Skin of body (tissue), 1 donor: ENCODE measurements at regions not wholly inside any gene's neighbourhood (a gene's known extent, or its start where the extent isn't known, plus 50 kb on each side); places are given as distances from the start of the nearest gene placed in this dataset.
"Not testable (repeated sequence)": the region's sequence is repeated elsewhere in the genome, so short reads cannot be mapped to it uniquely, and the experiment has no call there.

Experiments
- DNase-seq: peaks from one replicate; lab custom pipeline; 2025; lab: John Stamatoyannopoulos, UW

DNA sequence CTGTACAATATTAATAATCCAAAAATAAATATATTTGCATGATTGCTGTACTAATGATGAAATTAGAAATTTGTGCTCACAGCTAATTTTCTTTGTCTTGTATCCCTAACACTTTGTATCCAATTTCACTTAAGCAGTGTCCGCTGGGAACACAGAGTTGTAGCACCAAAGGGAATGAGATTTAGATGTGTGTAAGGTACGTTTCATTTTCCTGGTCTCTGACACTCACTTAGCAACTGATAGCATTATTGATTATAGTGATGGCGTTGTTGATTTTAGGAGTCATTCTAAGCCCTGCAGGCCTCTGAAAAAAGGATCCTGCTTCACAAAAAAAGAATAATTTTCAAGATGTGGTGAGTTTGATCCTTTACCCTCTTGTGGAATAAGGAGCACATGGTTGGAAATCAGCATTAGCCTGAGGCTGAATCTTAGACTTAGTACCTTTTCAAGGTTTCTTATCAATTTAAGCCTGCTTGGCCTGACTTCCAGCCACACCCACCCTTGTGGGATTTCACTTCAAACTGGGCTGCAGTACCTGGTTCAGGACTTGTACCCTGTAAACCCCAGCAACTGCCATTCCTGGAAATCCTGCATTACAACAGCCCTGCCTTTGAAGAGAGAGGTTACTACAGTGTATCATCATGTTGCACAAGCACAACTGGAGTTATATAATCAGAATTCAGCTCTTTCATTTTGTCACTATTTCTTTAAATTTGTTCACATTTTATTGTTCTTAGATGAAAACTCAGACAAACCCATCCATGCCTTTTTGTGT, 116.2 kb downstream of the RND3 start:
- DNase-seq: no peak

DNA sequence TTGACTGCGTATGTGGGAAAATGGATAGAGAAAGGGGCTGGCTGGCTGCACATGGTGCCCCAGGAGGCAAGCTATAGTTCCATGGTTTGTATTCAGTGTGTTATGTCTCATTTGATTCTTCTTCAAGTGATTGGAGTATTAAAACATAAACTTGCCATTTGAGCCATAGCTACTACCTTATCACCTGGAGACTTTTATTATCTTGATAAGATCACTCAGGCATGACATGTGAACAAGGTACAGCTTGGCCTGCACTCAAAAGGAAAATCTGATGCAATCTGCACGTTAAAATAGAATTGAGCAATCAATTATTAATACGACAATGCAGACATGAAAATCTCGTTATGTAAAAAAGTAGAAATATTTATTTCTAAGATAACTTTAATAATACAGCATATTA, 116.9 kb downstream of the RND3 start:
- no peak for DNase-seq

DNA sequence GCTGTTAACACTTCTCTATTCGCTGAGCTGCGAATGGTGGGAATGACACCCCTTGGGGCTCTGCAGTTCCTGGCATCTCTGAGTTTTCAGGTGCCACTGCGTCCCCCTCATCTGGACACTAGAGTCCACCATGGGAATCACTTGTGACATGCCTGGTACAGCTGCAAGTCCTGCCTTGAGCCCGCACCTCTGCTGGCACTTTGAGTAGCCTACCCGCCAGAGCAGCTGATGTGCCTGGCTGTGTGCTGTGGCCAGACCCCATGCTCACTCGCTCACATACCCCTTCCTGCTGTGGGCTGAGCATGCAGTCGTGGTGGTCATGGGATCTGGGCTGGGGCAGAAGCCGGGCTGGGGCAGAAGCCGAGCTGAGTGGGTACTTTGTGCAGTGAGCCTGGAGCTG, 117.6 kb downstream of the RND3 start:
- no peak for DNase-seq

DNA sequence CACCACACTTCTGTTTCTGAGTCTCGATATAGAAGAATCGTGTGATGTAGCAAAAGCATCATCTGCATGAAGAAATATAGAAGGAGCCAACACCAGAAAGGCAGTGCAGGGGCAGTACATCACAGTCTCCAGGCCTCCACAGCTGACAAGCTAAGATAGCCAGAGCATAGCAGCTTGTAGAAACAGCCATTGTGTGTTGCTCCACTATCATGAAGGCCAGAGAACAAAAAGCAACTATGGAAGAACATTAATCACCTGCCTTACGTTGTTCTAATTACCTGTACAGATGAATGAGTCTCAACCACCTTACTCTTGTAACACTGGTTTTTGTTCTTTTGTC, 129.0 kb downstream of the RND3 start:
- no peak for DNase-seq

DNA sequence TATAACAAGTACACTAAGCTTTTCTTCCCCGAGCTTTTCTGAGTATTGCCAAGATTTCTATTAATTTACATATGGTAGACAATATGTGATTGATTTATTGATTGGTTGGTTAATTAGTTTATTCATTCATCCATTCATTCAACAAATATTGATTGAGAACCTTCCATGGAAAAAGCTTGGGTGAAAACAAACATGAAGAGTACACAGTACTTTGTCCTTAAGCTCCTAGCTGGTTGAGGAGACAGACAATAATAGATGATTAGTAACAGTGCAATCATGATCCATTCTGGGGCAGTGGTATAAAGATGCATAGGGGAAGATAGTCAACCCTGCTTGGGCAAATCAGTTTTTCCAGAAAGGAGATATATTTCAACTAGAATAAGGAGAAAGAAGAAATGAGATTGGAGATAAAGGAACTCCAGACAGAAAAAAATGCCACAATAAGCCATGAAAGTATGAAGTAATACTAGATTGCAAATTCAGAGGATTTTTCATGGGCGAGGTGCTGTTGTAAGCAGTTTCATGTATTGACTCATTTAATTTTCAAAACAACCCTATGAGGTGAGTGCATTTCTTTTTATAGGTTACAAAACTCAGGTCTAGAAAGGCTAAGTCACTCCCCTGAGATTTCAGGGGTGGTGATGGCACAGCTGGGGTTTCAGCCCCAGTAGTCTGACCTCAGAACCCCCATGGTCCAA, 129.5 kb downstream of the RND3 start:
- no peak for DNase-seq

DNA sequence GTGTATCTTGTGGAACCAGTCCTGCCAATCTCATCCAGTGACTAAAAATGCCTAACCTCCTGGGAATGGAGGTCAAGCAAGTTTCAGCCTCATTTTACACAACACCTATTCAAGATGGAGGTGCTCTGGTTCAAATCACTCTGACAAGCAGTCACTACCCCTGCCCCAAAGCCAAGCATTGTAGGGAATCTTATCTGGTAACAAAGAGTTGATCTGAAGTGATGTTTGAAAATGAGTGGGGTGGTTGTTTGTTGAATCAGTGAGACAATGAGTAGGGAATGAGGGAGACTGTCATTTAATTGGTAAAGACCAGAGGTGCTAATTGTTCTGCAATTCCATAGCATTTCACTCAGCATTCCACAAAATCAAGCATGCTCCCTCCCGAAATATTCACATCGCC, 132.0 kb downstream of the RND3 start:
- DNase-seq: no peak

DNA sequence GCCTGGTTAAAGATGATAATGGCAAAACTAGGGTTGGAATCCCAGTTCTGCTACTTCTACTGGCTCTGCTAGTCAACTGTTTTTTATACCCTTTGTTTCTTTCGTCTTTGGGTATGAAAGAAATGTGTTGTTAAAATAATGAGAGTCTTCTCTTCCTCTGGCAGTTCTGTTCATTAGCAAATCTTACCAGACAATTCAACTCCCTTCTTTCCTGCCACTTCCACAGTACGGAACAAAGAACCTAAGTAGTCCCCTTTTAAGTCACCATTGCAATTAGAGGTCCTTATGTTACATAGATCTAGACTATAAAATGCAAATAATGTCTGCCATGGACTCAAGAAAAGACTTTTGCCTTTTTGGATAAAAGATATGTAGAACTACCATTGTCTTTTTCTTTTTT, 134.1 kb downstream of the RND3 start:
- DNase-seq: no peak

DNA sequence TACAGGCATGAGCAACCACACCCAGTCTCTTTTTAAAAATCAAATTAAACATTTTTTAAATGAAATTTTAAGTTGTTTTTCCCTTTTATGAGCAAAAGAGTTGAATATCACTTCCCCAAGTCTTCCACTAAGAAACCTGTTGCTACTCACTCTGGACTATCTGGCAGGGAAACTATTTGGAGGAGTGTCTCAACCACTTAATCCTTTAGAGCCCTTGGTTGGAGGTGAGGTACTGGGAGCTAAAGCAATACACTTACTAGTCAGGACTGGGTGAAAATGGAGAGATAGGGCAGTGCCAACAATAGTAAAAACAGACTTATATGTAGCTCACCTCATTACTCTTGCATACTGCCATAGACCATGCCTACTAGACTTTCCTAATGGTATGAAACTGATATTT, 135.5 kb downstream of the RND3 start:
- DNase-seq: no peak

DNA sequence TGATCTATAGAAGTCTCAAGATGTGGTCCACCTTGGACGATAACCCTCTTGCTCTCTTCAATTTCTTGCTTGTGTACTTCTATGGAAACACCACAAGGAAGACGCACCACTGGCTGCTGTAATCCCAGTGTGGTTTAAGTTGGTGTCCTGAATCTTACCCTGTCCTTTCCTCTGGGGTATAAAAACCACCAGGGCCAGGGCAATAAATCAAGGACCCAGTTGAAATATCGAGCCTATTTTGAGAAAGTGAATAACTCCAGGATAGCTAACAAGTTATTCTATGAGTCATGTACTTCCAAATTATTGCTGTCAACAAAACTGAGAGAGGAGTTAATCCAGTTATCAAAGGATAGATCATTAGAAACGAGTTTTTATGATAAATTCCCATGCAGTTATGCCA, 137.0 kb downstream of the RND3 start:
- no peak for DNase-seq

DNA sequence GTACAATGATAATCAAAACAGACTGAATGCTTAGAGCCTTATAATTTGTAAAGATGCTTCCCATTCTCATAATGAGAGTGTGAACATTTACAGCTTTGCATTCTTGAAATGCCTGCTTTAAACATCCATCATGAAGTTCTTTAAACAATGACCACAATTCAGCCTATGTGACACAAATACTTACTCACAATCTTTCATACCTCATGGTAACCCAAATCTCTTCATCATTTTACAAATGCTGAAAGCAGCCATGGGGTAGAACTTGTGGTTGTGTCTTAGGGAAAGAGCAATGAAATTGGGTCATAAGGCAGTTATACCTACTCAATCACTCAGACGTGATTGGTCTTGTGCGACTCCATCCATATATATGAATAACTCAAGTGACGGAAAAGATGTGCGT, 140.7 kb downstream of the RND3 start:
- DNase-seq: no peak

DNA sequence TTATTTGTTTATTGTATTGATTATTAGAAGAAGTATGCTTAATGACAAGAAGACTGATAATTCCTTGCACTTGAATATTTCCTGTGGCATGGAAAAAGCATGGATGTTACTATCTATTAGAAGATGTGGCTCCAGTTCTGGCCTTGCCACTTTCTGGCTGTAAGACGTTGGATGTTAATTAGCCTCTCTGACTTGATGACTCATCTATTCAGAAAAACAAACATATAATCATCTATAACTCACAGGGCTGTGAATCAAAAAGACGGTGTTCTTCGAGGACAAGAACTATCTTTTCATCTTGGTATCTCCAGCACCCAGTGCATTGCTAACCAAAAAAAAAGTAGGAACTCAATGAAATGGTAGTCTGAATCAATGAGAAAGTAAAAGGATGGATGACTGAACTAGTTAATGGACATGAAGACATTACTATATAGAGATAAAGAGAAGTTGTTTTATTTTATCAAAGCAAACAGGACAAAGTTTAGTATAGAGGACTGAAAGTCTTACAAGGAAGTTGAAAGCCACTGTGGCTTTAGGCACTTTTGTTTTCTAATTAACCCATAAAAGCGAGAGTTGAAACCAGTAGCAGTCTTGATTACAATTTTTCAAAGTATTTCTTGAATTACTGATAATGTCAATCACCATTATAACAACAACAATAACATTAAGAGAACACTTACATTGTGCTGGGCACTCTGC, 145.3 kb downstream of the RND3 start:
- DNase-seq: no peak

DNA sequence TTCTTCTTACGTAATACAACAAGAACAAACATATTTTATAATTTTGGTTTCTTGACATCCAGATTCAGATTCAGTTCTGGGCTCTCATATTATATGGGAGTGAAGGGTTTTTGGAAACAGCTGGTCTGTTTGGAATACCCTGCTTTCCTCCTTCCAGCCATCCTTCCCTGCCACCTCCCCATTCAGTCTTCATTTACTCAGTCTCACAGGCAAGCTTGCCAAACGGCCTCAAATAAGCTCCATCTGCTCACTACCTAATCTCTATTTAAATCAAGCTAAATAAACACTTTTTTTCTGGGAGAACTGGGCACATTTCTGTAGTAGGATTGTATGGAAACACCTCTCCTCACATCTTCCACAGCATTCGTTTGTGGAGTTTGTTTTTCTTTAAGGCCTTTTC, 147.5 kb downstream of the RND3 start:
- DNase-seq: no peak

DNA sequence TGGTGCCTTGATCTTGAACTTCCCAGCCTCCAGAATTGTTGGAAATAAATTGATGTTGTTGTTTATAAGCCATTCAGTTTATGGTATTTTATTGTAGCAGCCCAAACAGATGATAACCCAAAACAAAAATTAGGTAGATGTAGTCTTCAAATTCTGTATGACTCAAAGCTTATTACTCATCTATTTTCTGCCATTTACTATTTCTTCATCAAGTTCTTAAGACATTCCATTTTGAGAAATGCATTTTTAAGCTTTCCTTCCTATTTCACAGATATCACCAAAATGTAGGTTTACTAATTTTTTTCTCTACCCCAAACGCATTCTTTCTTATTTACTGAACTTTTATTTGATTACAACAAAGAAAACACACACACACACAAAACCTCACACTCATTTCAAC, 148.2 kb downstream of the RND3 start:
- DNase-seq: no peak

DNA sequence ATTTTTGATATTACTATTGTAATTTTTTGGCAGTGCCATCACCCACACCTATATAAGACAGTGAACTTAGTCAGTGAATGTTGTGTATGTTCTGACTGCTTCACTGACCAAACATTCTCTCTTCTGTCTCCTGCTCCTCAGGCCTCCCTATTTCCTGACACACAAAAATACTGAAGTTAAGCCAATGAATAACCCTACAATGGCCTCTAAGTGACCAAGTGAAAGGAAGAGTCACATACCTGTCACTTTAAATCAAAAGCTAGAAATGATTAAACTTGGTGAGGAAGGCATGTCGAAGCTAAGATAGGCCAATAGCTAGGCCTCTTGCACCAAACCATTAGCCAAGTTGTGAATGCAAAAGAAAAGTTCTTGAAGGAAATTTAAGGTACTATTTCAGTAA, 151.9 kb downstream of the RND3 start:
- DNase-seq: no peak

DNA sequence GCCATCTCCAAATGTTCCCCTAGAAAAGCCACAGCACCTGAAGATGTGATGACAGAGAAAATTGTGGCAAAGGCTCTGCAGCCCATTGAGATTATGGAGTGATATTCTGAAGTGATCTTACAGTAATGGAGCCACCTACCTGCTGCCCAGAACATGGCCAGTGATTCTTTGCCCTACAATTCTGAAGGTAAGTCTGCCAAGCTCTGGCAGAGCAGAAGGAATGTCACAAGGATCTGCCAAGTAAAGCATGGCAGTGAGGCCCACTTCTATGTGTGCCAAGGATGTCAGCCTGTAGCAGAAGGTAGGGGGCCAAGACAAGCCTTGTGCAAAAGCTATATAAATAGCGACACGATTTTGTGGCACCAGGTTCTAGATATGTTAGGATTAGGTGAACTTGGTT, 155.1 kb downstream of the RND3 start:
- no peak for DNase-seq

DNA sequence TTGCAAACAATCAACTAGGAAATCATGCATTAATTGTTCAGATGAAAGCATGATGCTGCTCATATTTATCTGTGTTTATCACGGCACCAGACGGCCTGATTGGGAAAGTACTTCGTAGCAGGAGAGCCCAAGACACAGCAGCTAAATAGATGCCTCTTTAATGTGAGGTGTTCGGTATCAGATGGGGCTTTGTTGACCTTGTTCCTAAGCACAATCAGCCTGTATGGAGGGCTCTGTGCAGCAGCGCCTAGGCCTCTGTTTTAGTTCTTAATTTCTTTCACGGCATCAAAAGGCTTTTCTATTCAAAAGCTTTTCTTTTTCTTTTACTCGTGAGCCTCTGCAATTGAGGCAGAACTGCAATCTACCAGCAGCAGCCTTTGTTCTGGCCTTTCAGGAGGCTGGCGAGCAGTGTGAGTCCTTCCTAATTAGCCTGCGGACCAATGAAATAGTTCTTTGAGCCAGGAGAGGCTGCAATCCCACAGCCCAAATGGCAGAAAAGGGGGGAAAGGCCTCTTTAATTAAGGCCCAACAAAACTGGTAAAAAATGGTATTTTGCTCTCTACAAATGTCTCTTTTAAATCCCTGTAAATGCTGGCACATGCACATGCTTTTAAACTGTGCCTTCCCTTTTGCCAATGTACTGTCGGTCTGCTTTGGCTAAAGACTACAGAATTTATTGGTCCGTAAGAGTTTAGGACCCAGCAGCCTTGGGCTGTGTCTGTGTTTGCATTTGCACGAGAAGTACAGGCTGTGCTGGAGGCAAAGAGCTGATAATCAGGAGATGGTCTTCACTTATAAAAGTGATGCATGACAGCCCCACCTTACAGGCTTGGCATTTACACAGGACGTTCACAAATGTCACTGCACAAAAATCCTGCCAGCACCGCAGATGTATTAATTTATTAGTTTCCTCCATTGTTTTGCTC, 159.6 kb downstream of the RND3 start:
- no peak for DNase-seq

DNA sequence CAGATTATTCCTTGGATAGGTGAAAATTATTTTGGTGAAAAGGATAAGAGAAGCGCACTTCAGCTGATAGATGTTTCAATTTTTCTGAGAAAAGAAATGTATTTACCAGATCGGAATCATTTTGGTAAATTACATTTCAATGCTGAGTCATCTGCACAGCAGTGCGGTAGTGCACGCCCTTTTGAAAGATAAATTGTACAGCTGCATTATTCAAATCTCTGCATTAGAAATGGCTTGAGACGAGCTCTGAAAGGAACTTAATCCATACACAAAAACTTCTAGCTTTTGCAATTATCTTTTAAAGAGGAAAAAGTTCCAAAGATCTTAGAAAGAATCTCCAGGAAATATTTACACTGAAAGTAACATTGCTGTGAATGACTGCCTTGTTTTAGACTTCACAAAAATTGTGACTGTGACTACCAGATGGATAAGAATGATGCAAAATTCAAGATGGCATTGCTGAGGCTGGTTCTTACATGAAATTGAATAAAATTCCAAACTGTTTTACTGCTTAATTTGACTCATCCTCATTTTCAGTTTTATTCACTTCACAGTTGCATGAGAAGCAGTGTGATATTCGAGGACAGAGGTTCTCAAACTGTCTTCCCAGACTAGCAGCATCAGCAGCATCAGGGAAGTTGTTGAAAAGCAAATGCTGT, 161.7 kb downstream of the RND3 start:
- DNase-seq: peak; percentile 2

DNA sequence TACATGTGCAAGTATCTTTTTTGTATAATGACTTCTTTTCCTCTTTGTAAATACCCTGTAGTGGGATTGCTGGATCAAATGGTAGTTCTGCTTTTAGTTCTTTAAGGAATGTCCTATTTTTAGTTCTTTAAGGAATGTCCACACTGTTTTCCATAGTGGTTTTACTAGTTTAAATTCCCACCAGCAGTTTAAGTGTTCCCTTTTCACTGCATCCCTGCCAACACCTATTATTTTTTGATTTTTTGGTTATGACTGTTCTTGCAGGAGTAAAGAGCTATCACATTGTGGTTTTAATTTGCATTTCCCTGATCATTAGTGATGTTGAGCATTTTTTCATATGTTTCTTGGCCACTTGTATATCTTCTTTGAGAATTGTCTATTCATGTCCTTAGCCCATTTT, 164.4 kb downstream of the RND3 start:
- not testable (repeated sequence) for DNase-seq

DNA sequence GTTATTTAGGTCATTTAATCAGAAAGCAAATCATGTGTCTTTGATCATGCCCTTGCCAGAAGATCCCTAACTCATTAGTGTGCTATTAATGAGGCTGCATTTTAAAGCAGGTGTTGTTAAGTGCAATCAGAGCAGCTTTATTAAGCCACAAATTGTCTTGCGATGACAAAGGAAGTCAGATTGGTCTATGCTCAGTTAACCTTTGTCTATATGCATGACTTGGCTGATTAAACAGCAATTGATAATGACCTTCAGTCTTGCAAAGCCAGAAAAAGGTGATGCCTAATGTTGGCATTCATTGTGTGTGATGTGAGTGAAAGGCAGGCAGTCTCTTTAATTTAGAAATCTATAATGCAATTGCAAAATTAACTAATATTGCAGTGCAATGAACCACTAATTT, 166.9 kb downstream of the RND3 start:
- no peak for DNase-seq

DNA sequence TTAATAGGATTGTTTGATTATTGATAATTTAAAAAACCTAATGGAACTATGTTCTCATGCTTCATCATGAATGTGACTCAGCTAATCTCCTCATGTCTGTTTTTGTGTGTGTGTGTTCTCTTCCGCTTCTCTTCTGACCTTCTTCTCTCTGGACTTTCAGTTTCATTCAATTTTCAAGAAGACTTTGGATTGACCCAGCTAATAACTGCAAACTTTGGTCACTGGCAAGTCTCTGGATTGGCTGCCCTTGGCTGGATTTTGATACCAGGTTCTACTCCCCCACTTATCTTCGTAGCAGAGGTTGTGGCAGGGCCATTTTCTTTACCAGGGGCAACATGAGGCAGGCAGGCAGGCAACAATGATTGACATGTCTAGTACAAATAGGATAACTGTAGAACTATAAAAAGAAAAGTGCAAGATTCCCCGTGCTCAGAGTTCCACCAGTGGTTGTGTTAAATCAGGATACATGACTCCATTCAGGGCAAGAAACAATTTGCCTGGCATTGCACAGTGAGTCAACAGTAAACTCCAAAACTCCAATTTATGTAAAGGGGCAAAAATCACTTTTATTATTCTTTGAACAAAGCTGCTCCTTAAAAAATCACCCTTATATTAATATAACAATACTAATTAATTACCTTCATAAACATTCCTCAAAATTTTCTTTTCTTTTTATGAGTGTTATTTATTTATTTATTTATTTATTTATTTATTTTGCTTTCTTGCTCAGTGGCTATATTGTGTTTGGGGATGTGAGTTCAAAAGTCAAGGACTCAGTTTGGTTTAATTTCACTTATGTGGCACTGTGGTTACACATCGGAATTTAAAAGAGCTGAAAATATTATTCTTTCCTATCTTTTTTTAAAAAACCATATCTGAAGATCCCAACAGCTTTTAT, 167.6 kb downstream of the RND3 start:
- DNase-seq: no peak
